ENCODE measurements at regions not wholly inside any gene's neighbourhood (a gene's known extent, or its start where the extent isn't known, plus 50 kb on each side); places are given as distances from the start of the nearest gene placed in this dataset.

- TF ChIP-seq CTCF (IDR thresholded peaks at IDR 0.05) (no peak), POLR2A (IDR thresholded peaks at IDR 0.05) (no peak)
These were observed 253.3 kb downstream of the ARL6IP6 start for GRCh38 chr2:152971685-152972084.
